OCI-LY3 (cell line): ENCODE measurements at regions not wholly inside any gene's neighbourhood (a gene's known extent, or its start where the extent isn't known, plus 50 kb on each side); places are given as distances from the start of the nearest gene placed in this dataset.

ENCODE experiments used
- H2AFZ ChIP-seq: fragments of 200-600, 300-600 bp; shearing (Covaris generic); 2 replicates; pipeline ENCODE4 v1.6.0; 2014; ENCODE audit warnings: antibody characterized with exemption, low read depth, low read length
- H3K27ac ChIP-seq: fragments of 200-600, 300-600 bp; sonication (generic); 2 replicates; pipeline ENCODE4 v1.5.1; 2014; ENCODE audit warnings: mild to moderate bottlenecking, low read length, moderate library complexity, mixed read lengths
- H3K27me3 ChIP-seq: fragments of 200-600, 300-600 bp; sonication (generic); 2 replicates; pipeline ENCODE4 v1.6.1; 2014; ENCODE audit warnings: low read depth, low read length, mixed read lengths
- H3K36me3 ChIP-seq: fragments of 200-600, 300-600 bp; sonication (generic); replicated peaks from 2 replicates; pipeline ENCODE3; 2014; ENCODE audit warnings: low read depth, low read length, mixed read lengths
- H3K4me1 ChIP-seq: fragments of 300-600, 200-600 bp; sonication (generic); 2 replicates; pipeline ENCODE4 v1.6.1; 2014; ENCODE audit warnings: low read length, mixed read lengths
- H3K4me2 ChIP-seq: fragments of 200-600, 300-600 bp; sonication (generic); 2 replicates; pipeline ENCODE4 v1.6.1; 2014; ENCODE audit warnings: low read length, mixed read lengths
- H3K4me3 ChIP-seq: fragments of 300-600, 200-600 bp; sonication (generic); 2 replicates; pipeline ENCODE4 v1.5.1; 2014; ENCODE audit warnings: antibody characterized with exemption, mild to moderate bottlenecking, low read length, moderate library complexity
- H3K79me2 ChIP-seq: fragments of 300-600, 200-600 bp; shearing (Covaris generic); 2 replicates; pipeline ENCODE4 v1.6.1; 2014; ENCODE audit warnings: mild to moderate bottlenecking, low read length, mixed read lengths
- H3K9ac ChIP-seq: fragments of 300-600, 200-600 bp; shearing (Covaris generic); 2 replicates; pipeline ENCODE4 v1.6.0; 2014; ENCODE audit warnings: mild to moderate bottlenecking, low read length, moderate library complexity
- H3K9me3 ChIP-seq: fragments of 200-600, 300-600 bp; shearing (Covaris generic); 2 replicates; pipeline ENCODE4 v1.6.1; 2014; ENCODE audit warnings: low read length, mixed read lengths; ENCODE audit not compliant: insufficient read depth
- H4K20me1 ChIP-seq: fragments of 200-600, 300-600 bp; sonication (generic); 2 replicates; pipeline ENCODE4 v1.6.1; 2016; ENCODE audit warnings: low read length, mixed read lengths; ENCODE audit not compliant: insufficient read depth
- CTCF ChIP-seq: fragments of 200-600, 300-600 bp; sonication (generic); IDR thresholded peaks from 2 replicates; pipeline ENCODE4 v1.5.1; 2014; ENCODE audit warnings: antibody characterized with exemption, low read length, low read depth
- EZH2phosphoT487 ChIP-seq: fragments of 200-600 bp; shearing (Covaris generic); IDR thresholded peaks from 2 replicates; pipeline ENCODE4 v1.6.1; 2018; ENCODE audit warnings: antibody characterized with exemption, mixed run types, low read depth

- Histone ChIP-seq H3K36me3 (no peaks in the 10 kb centered on the region), H3K4me2 (no peak overlapping the region), H3K27me3 (no peaks in the 10 kb centered on the region), H3K9me3 (no peaks in the 10 kb centered on the region), H3K9ac (no peak overlapping the region), H3K4me3 (no peak overlapping the region), H2AFZ (no peak overlapping the region), H3K79me2 (no peaks in the 10 kb centered on the region), H3K27ac (no peak overlapping the region), H4K20me1 (no peaks in the 10 kb centered on the region), H3K4me1 (no peaks in the 10 kb centered on the region)
- no peak for TF ChIP-seq CTCF
- no peak for TF ChIP-seq EZH2phosphoT487
These were observed 622.7 kb downstream of the CDH11 start for GRCh38 chr16:64499211-64499610.

- no peaks in the 10 kb centered on the region for H3K9me3 ChIP-seq
- no peaks in the 10 kb centered on the region for H3K36me3 ChIP-seq
- H3K9ac ChIP-seq = no peak overlapping the region
- no peaks in the 10 kb centered on the region for H3K27me3 ChIP-seq
- no peak overlapping the region for H3K27ac ChIP-seq
- H2AFZ ChIP-seq = no peak overlapping the region
- H4K20me1 ChIP-seq = no peaks in the 10 kb centered on the region
- no peak overlapping the region for H3K4me3 ChIP-seq
- no peak overlapping the region for H3K4me2 ChIP-seq
- TF ChIP-seq EZH2phosphoT487 (no peak), CTCF (no peak)
- no peaks in the 10 kb centered on the region for H3K79me2 ChIP-seq
- H3K4me1 ChIP-seq = no peaks in the 10 kb centered on the region
These were observed 623.5 kb downstream of the CDH11 start for GRCh38 chr16:64498363-64498762.

DNA sequence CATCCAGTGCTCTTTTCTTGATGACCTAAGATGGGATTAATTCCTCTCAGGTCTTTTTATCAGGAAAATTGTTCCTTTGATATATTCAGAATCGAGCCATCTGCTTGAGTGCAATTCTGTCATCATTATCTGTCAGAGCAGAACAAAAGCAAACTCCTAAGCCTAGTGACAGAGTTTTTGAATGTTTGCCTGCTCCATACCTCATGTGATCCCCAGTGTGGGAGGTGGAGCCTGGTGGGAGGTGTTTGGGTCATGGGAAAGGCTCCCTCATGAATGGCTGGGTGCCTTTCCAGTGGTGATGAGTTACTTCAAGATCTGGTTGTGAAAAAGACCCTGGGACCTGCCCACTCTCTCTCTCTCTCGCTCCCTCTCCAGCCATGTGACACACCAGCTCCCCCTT, 628.2 kb downstream of the CDH11 start:
- Histone ChIP-seq H3K36me3 (no peaks in the 10 kb centered on the region), H3K27me3 (no peaks in the 10 kb centered on the region), H3K4me3 (no peak overlapping the region), H3K9ac (no peak overlapping the region), H3K9me3 (no peaks in the 10 kb centered on the region), H3K79me2 (no peaks in the 10 kb centered on the region), H3K4me1 (no peaks in the 10 kb centered on the region), H3K27ac (no peak overlapping the region), H3K4me2 (no peak overlapping the region), H2AFZ (no peak overlapping the region), H4K20me1 (no peaks in the 10 kb centered on the region)
- TF ChIP-seq CTCF = no peak
- TF ChIP-seq EZH2phosphoT487 = no peak

DNA sequence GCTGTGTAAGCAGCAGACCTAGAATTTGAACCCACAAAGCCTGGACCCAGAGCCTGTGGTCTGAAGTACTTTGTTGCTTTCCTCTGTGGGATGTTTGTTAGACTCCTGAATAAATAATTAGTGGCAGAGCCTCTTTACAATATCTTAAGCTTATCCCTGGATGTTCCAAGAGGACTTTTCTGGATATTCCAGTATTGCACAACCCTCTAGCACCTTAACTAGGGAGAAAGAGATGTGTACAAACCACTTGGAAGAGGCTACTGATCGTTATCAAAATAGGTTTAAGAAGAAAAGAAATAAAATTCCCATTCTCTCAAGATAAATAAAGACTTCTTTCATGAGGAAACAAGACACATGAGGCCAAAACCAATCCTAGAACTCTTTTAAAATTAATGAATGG, 632.4 kb downstream of the CDH11 start:
- H3K4me2 ChIP-seq = no peak overlapping the region
- H3K27me3 ChIP-seq = no peaks in the 10 kb centered on the region
- H3K79me2 ChIP-seq = no peaks in the 10 kb centered on the region
- H3K9ac ChIP-seq = no peak overlapping the region
- no peak overlapping the region for H3K4me3 ChIP-seq
- H3K36me3 ChIP-seq = no peaks in the 10 kb centered on the region
- H3K4me1 ChIP-seq = no peaks in the 10 kb centered on the region
- no peak overlapping the region for H2AFZ ChIP-seq
- H3K9me3 ChIP-seq = no peaks in the 10 kb centered on the region
- no peak overlapping the region for H3K27ac ChIP-seq
- no peaks in the 10 kb centered on the region for H4K20me1 ChIP-seq
- no peak for TF ChIP-seq EZH2phosphoT487
- TF ChIP-seq CTCF = no peak
